ENCODE measurements at regions not wholly inside any gene's neighbourhood (a gene's known extent, or its start where the extent isn't known, plus 50 kb on each side); places are given as distances from the start of the nearest gene placed in this dataset.

- Histone ChIP-seq H3K36me3 (no peaks in the 10 kb centered on the region), H3K9me3 (no peaks in the 10 kb centered on the region), H3K27me3 (no peaks in the 10 kb centered on the region), H3K27ac (no peak overlapping the region), H3K4me3 (no peak overlapping the region), H3K4me1 (no peaks in the 10 kb centered on the region)
- no peak for TF ChIP-seq EP300 (IDR thresholded peaks at IDR 0.05; ENCODE audit: low read depth)
- TF ChIP-seq CTCF (IDR thresholded peaks at IDR 0.05), result no peak
- no peak for TF ChIP-seq POLR2AphosphoS5 (IDR thresholded peaks at IDR 0.05)
- in situ Hi-C loops (cut with MboI; ENCODE audit: low pct_ligation_motif_present in 1 of 4, low pct_unique_long_range_greater_than_20kb in 1 of 4, low sequenced_read_pairs in 3 of 4), result no loop called here
- intact Hi-C loops (cut with DNase I; ENCODE audit: low total_unique reads), result no loop called here
- 46 to 62% methylated on average over 4 of the region's 4 CpGs for WGBS, 2 donors (ENCODE audit: low coverage in 1 of 2)
- DNase-seq, result no peak
Observed at GRCh38 chr12:63394983-63395382, 244.0 kb upstream of the AVPR1A start.

- in situ Hi-C loops (cut with MboI; ENCODE audit: low pct_ligation_motif_present in 1 of 4, low pct_unique_long_range_greater_than_20kb in 1 of 4, low sequenced_read_pairs in 3 of 4), result no loop called here
- Histone ChIP-seq H3K9me3 (no peaks in the 10 kb centered on the region), H3K4me1 (no peaks in the 10 kb centered on the region), H3K4me3 (no peak overlapping the region), H3K27ac (no peak overlapping the region), H3K27me3 (no peaks in the 10 kb centered on the region), H3K36me3 (no peaks in the 10 kb centered on the region)
- DNase-seq, result no peak
- intact Hi-C loops (cut with DNase I; ENCODE audit: low total_unique reads), result no loop called here
- 78 to 82% methylated on average over 4 of the region's 4 CpGs for WGBS, 2 donors (ENCODE audit: low coverage in 1 of 2)
- no peak for TF ChIP-seq CTCF (IDR thresholded peaks at IDR 0.05)
- no peak for TF ChIP-seq POLR2AphosphoS5 (IDR thresholded peaks at IDR 0.05)
- TF ChIP-seq POLR2A (IDR thresholded peaks at IDR 0.05), result no peak
- no peak for TF ChIP-seq EP300 (IDR thresholded peaks at IDR 0.05; ENCODE audit: low read depth)
Observed at GRCh38 chr12:63394349-63394748, 243.3 kb upstream of the AVPR1A start.

DNA sequence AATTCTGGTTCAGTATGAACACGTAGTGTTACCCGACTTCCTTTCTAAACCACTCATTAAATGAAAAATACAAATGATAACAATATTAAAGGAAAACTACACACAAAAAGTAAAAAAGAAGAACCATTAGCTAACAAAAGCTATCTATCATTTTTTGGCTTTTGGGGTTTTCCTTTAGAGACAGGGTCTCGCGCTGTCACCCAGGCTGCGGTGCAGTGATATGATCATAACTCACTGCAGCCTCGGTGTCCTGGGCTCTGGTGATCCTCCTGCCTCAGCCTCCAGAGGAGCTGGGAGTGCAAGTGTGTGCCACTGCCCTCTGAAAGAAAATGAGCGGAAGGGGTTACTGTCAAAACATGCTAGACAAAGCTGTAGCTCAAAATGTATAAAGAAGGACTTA is 238.2 kb upstream of the AVPR1A start:
- TF ChIP-seq POLR2AphosphoS5 (IDR thresholded peaks at IDR 0.05) (no peak), EP300 (IDR thresholded peaks at IDR 0.05; ENCODE audit: low read depth) (no peak), POLR2A (IDR thresholded peaks at IDR 0.05) (no peak), CTCF (IDR thresholded peaks at IDR 0.05) (no peak)
- no peaks in the 10 kb centered on the region for H3K36me3 ChIP-seq
- in situ Hi-C loops (cut with MboI; ENCODE audit: low pct_ligation_motif_present in 1 of 4, low pct_unique_long_range_greater_than_20kb in 1 of 4, low sequenced_read_pairs in 3 of 4) (no loop called here), intact Hi-C loops (cut with DNase I; ENCODE audit: low total_unique reads) (no loop called here)
- no peaks in the 10 kb centered on the region for H3K27me3 ChIP-seq
- no peak overlapping the region for H3K27ac ChIP-seq
- H3K4me1 ChIP-seq, result no peaks in the 10 kb centered on the region
- no peak for DNase-seq
- 89 to 90% methylated on average over 4 to 7 of the region's 7 CpGs for WGBS, 2 donors (ENCODE audit: low coverage in 1 of 2)
- no peak overlapping the region for H3K4me3 ChIP-seq
- no peaks in the 10 kb centered on the region for H3K9me3 ChIP-seq

DNA sequence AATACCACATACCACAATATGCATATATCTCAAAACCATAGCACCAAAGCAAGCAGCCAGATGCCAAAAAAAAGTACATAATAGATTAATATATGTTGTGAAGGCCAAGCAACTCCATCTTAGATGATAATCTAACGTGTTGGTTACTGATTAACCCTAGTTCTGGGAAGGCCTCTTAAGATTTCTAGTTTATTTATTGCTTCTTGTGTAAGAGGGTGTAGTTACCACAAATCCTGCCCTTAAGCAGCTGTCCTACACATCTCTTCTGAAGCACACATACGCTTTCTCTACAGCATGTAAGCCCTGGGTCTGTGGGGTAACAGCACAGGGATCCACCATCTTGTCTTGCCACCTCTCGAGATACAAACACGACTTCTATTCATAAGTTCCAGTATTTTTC is 236.8 kb upstream of the AVPR1A start:
- no peak for DNase-seq
- 69 to 82% methylated on average over 4 of the region's 4 CpGs for WGBS, 2 donors (ENCODE audit: low coverage in 1 of 2)
- Histone ChIP-seq H3K27ac (no peak overlapping the region), H3K36me3 (no peaks in the 10 kb centered on the region), H3K9me3 (no peaks in the 10 kb centered on the region), H3K4me3 (no peak overlapping the region), H3K4me1 (no peaks in the 10 kb centered on the region), H3K27me3 (no peaks in the 10 kb centered on the region)
- no peak for TF ChIP-seq CTCF (IDR thresholded peaks at IDR 0.05)
- no peak for TF ChIP-seq POLR2AphosphoS5 (IDR thresholded peaks at IDR 0.05)
- TF ChIP-seq EP300 (IDR thresholded peaks at IDR 0.05; ENCODE audit: low read depth), result no peak
- TF ChIP-seq POLR2A (IDR thresholded peaks at IDR 0.05), result no peak
- in situ Hi-C loops (cut with MboI; ENCODE audit: low pct_ligation_motif_present in 1 of 4, low pct_unique_long_range_greater_than_20kb in 1 of 4, low sequenced_read_pairs in 3 of 4), result no loop called here
- intact Hi-C loops (cut with DNase I; ENCODE audit: low total_unique reads), result no loop called here

Measured in transverse colon (tissue), 4 donors.